Left lung (tissue), 4 donors: ENCODE measurements at regions not wholly inside any gene's neighbourhood (a gene's known extent, or its start where the extent isn't known, plus 50 kb on each side); places are given as distances from the start of the nearest gene placed in this dataset.
A peak's percentile ranks its signal among the peaks of the same experiment; 100 is the strongest.

Experiments
- ATAC-seq: fragments of 200-7000 bp; cut with Tn5 transposase; one replicate; pipeline ENCODE4 v1.9.1; 2020; ENCODE audit warnings: moderate library complexity
- DNase-seq, 4 donors: peaks; one replicate each; pipeline ENCODE4 v3.0.0-alpha.2; 2013 to 2020
- H3K27ac ChIP-seq, 2 donors: fragments of 200-600 bp; sonication (generic) in 1 of 2; one replicate each; pipeline versions ENCODE4 v1.5.0 to v1.8.0; 2020 to 2021
- H3K27me3 ChIP-seq, 2 donors: fragments of 200-600 bp; sonication (generic) in 1 of 2; one replicate each; pipeline versions ENCODE4 v1.5.0 to v1.8.0; 2020 to 2021
- H3K36me3 ChIP-seq, 2 donors: fragments of 200-600 bp; sonication (generic) in 1 of 2; one replicate each; pipeline versions ENCODE4 v1.5.0 to v1.8.0; 2020 to 2021
- H3K4me1 ChIP-seq, 2 donors: fragments of 200-600 bp; one replicate each; pipeline ENCODE4 v1.8.0; 2021
- H3K4me3 ChIP-seq, 2 donors: fragments of 200-600 bp; sonication (generic) in 1 of 2; one replicate each; pipeline versions ENCODE4 v1.5.0 to v1.8.0; 2020 to 2021; ENCODE audit warnings: mild to moderate bottlenecking in 1 of 2
- H3K9me3 ChIP-seq, 2 donors: fragments of 200-600 bp; sonication (generic) in 1 of 2; one replicate each; pipeline versions ENCODE4 v1.5.0 to v1.8.0; 2020 to 2021
- intact Hi-C, 2 donors: fragments of 100-400 bp; cut with DNase I; formaldehyde crosslinking; loops; one replicate each; pipeline versions ENCODE4 v1.11.2 to v1.14.2; 2022
- TF ChIP-seq, protein P1 (sequence below), 2 donors: fragments of 200-600 bp; sonication (generic) in 1 of 2; IDR thresholded peaks; one replicate each; pipeline versions ENCODE4 v1.5.0 to v1.8.0; 2021; ENCODE audit warnings: antibody characterized with exemption in 2 of 2
- donor health status: DM: no; HTN: yes; CAD: no.
- donor health status: DM: no; HTN: no; CAD: no.

- TF ChIP-seq, protein P1, sequence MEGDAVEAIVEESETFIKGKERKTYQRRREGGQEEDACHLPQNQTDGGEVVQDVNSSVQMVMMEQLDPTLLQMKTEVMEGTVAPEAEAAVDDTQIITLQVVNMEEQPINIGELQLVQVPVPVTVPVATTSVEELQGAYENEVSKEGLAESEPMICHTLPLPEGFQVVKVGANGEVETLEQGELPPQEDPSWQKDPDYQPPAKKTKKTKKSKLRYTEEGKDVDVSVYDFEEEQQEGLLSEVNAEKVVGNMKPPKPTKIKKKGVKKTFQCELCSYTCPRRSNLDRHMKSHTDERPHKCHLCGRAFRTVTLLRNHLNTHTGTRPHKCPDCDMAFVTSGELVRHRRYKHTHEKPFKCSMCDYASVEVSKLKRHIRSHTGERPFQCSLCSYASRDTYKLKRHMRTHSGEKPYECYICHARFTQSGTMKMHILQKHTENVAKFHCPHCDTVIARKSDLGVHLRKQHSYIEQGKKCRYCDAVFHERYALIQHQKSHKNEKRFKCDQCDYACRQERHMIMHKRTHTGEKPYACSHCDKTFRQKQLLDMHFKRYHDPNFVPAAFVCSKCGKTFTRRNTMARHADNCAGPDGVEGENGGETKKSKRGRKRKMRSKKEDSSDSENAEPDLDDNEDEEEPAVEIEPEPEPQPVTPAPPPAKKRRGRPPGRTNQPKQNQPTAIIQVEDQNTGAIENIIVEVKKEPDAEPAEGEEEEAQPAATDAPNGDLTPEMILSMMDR (IDR thresholded peaks at IDR 0.05) = no peak
- peak; percentile 43 for ATAC-seq
- no peaks in the 10 kb centered on the region for H3K36me3 ChIP-seq
- peaks cover 0 to 3% of the 10 kb centered on the region in 2 donors for H3K4me1 ChIP-seq
- peaks cover 0 to under 1% of the 10 kb centered on the region in 2 donors for H3K9me3 ChIP-seq
- no peaks in the 10 kb centered on the region for H3K27me3 ChIP-seq
- H3K4me3 ChIP-seq = no peak overlapping the region
- no peak for DNase-seq
- no peak overlapping the region for H3K27ac ChIP-seq
- intact Hi-C loops = no loop called here
Measured at GRCh38 chr3:193929373-193929772, 206.6 kb upstream of the HES1 start.

DNA sequence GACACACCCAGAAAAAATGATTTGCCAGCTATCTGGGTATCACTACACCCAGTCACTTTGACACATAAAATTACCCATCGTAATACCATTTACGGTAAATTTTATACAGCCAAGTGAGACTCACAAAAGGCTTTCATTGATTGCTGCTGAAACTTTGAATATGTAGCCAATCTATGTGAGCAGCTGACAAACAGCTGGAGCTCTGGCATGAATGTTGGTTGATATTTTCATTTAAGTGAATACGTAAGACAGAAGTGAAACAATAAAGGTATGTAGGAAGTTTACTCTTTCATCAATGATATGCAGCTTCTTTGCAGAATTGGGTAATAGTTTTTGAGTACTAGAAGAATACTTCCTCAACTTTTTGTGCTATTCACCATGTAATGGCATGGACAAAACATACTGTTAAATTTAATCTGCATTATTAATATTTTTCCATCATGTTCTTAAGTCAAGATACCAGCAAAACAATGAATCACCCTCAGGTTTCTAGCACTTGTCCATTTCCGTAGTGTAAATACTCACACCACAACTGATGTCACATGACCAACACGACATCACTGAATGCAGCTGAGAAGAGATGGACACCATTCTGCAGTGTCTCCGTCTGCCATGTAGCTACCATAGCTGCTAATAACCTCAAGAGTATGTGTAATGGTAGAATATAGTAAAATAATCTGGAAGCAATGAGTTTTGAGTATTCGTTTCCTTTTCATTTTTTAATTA is 205.9 kb upstream of the HES1 start:
- Histone ChIP-seq H3K4me3 (no peak overlapping the region), H3K4me1 (peaks cover 0 to 3% of the 10 kb centered on the region in 2 donors), H3K36me3 (no peaks in the 10 kb centered on the region), H3K27ac (no peak overlapping the region), H3K9me3 (no peaks in the 10 kb centered on the region), H3K27me3 (no peaks in the 10 kb centered on the region)
- TF ChIP-seq, protein P1 (IDR thresholded peaks at IDR 0.05) = no peak
- intact Hi-C loops = no loop called here
- ATAC-seq (no peak), DNase-seq (peak in 1 of 4 donors; percentile 38)

DNA sequence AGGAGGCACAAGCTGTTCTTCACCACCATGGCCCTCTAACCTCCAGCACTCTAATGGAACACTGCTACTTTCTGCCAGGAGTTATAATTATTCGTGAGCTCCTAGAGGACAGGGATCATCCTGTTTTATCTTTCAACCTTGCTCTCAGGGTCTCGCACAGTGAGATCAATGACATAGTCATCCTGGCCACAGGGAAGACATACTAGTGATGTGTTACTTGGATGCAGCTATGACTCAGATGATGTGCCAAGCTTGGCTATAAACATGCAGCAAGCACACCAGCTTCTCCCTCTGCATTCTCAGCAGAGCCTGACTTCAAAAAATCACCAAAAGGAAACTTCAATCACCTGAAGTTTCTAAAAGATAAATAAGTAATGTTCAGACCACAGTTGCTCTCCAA is 203.8 kb upstream of the HES1 start:
- Histone ChIP-seq H3K27me3 (no peaks in the 10 kb centered on the region), H3K4me1 (peaks cover 0 to 3% of the 10 kb centered on the region in 2 donors), H3K36me3 (no peaks in the 10 kb centered on the region), H3K4me3 (no peak overlapping the region), H3K9me3 (no peaks in the 10 kb centered on the region), H3K27ac (no peak overlapping the region)
- TF ChIP-seq, protein P1 (IDR thresholded peaks at IDR 0.05) = no peak
- intact Hi-C loops = no loop called here
- ATAC-seq (no peak), DNase-seq (no peak)

DNA sequence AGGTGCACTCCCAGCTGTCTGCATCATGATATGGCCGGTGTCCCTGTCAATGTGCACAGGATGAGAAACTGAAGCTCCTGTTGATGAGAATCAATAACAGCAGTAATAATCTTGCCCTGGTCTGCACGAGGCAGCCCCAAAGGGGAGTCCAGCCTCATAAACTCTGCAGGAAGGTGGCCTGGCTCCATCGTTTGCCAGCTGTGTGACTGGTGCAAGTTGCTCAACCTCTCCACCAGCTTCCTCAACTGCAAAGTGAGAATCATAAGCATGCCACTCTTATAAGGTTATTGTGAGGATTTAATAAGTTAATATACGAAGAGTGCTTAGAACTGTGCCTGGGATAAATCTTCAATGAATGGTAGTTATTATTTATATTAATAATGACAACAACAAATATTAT is 203.4 kb upstream of the HES1 start:
- no peak for ATAC-seq
- Histone ChIP-seq H3K4me3 (no peak overlapping the region), H3K36me3 (no peaks in the 10 kb centered on the region), H3K27me3 (no peaks in the 10 kb centered on the region), H3K4me1 (peaks cover 0 to 3% of the 10 kb centered on the region in 2 donors), H3K9me3 (no peaks in the 10 kb centered on the region), H3K27ac (no peak overlapping the region)
- no peak for DNase-seq
- intact Hi-C loops = no loop called here
- TF ChIP-seq, protein P1 (IDR thresholded peaks at IDR 0.05) = no peak

DNA sequence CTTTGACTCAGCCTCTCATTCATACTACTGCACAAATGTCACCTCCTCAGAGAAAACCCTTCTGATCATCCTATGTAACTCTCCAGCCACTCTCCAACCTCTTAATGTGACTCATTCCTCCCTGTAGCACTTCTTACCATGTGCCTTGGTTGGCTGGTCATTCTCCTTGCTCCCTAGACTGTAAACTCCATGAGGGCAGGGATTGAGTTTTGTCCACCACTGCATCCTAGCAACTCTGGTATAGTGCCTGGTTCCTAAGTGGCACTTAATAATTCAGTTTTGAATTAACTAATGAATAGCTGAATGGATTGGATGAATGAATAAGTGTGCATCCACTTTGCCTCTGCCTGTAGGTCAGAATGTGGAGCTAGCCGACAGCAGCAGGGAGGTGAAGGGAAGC is 202.5 kb upstream of the HES1 start:
- Histone ChIP-seq H3K9me3 (no peaks in the 10 kb centered on the region), H3K4me1 (peaks cover 0 to 3% of the 10 kb centered on the region in 2 donors), H3K27me3 (no peaks in the 10 kb centered on the region), H3K36me3 (no peaks in the 10 kb centered on the region), H3K4me3 (no peak overlapping the region), H3K27ac (no peak overlapping the region)
- no peak for ATAC-seq
- intact Hi-C loops = no loop called here
- no peak for DNase-seq
- TF ChIP-seq, protein P1 (IDR thresholded peaks at IDR 0.05) = no peak
